GM21360 (cell line): ENCODE measurements at regions not wholly inside any gene's neighbourhood (a gene's known extent, or its start where the extent isn't known, plus 50 kb on each side); places are given as distances from the start of the nearest gene placed in this dataset.
"Not testable (repeated sequence)": the region's sequence is repeated elsewhere in the genome, so short reads cannot be mapped to it uniquely, and the experiment has no call there.

Source experiments
- ATAC-seq: cut with Tn5 transposase; IDR thresholded peaks from one replicate; pipeline ENCODE4 v1.9.1; 2021; ENCODE audit warnings: mild to moderate bottlenecking, moderate library complexity; ENCODE audit not compliant: unreplicated experiment

DNA sequence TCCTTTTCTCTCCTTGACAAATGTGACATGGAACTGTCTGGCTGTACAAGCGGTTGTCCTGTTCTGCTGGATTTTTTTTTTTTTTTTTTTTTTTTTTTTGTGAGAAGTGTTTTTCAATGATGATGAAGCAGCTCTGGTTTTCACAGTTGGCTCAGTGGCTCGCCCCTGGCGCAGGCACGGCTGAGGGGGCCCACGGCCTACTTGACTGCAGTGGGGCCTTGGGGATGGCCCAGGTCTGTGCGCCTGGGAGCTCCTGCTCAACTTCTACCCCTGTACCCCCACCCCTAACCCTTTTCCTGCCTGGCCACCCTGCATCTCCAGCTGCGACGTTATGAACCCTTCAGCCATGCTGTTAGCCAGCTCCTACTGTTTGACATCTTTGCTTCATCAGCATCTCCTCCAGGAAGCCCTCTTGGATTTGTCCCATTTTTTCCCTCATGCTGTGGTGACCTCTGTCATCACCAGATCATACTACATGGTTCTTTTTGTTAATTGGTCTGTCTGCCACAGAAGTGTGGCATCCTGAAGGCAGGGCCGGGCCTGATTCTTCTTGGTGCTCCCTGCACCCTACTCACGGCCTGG lies 167.9 kb downstream of the INHBB start:
- no peak for ATAC-seq

DNA sequence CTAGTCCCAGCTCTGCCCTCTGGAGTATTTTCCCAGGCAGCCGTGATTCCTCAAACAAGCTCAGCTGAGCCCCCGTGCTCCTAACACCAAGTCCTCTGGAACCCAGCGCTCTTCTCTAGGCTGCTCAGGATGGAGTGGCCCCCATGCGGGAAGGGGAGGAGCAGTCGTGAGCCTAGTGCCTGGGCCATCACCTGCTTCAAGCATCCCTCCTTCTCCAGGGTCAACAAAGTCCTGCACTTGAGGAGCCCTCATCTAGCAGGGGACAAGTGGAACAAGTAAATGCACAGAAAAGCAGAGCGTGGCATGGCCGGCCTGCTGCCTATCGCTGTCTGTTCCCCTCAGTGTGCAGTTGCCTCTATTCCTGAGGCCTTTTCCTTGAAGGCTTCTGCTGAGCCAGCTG lies 168.6 kb downstream of the INHBB start:
- no peak for ATAC-seq

DNA sequence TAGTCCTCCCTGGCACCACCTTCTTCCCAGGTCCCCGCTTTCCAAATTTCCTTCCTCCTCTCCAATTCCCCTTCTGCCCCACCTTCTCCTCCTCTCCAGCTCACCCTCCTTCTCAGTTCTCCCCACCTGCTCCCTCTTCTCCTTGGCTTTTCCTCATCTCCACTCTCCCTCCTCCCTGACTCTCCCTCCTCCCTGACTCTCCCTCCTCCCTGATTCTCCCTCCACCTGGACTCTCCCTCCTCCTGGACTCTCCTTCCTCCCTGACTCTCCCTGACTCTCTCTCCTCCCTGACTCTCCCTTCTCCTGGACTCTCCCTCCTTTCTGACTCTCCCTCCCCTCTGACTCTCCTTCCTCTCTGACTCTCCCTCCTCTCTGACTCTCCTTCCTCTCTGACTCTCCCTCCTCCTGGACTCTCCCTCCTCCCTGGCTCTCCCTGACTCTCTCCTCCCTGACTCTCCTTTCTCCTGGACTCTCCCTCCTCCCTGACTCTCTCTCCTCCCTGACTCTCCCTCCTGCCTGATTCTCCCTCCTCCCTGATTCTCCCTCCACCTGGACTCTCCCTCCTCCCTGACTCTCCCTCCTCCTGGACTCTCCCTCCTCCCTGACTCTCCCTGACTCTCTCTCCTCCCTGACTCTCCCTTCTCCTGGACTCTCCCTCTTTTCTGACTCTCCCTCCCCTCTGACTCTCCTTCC lies 169.3 kb downstream of the INHBB start:
- ATAC-seq: not testable (repeated sequence)

DNA sequence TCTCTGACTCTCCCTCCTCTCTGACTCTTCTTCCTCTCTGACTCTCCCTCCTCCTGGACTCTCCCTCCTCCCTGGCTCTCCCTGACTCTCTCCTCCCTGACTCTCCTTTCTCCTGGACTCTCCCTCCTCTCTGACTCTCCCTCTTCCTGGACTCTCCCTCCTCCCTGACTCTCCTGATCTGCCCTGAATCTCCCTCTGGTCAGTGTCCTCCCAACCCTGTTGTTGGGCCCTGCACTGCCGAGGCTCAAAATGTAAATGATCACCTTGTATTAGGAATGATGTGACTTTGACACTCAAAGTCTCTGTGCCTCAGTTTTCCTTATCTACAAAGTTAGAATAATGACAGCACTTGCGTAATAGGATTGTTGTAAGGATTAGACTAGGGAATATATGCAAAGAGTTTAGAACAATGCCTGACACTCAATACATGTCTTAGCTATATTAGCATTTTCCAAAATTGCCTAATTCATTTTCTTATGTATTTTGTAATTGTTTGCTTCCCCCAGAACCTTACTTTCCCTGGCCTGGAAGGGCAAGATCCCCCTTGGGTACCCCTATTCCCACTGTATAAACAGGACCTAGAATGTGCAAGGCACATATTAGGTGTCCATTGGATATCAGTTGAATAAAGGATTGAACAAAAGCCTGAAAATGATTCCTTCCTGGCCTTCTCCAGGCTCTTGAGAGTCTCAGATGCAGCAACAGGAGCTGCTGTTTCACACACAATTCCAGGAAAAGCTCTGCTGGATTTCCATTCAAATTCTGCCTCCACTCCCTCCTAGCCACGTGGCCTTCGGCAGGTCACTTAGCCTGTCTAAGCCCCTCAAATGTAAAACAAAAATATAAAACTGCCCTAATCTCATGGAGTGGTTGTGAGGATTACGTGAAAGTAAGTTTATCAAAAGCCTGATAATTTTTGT lies 170.1 kb downstream of the INHBB start:
- ATAC-seq: no peak

DNA sequence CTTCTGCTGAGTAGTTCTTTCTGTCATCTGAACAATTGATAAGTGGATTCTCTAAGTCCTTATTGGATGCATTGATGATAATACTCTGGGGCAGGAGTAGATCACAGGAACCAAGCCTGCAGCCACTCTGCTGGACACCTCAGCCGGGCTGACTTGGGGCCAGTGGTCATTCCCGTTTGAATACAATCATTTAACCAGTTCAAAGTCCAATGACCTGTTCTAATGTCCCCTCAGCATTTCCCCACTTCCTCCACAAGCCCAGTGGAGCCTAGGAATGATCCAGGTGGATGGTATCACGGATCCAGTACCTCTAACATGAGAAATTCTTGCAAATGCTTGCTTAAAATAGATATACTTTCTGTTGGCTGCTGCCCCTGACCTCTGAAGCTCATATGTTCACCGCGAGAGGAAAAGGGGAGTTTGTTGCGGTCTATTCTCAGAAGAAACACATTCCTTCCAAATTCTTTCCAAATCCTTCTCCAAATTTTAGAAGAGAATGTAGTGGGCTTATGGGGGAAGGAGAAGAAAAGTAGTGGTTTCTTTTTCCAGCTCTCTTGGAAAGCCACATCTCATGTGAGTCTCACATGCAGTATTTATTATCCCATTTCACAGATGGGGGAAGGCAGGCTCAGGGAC lies 170.9 kb downstream of the INHBB start:
- ATAC-seq: no peak

DNA sequence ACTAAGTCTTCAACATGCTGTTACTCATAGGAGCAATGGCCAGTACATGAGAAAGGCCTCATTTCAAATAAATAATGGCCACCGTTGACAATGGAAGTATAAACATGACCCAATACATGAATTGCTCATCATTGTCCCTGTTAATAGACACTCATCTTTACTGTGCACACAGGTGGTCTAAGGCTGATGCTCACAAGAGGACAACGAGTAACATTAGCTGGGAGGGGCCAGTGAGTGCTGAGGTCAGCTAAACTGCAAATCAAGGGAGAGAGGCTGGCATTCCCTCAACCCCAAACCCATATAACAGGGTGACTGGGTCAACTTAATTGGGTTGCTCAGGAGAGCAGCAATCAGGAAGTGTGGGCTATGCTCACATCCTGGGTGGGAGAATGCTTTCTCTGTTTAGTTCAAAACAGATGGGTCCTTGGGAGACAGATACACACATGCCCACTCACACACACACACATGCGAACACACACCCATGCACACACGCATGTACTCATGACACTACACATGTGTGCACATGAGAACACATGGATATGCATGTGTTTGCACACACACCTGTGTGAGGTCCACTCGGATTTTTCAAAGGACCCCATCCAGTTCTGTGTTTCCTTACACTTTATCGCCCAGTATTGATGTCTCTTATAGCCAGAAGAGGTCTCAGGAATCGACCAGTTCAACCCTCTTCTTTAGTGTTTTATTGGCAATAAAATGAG lies 172.0 kb downstream of the INHBB start:
- ATAC-seq: no peak

DNA sequence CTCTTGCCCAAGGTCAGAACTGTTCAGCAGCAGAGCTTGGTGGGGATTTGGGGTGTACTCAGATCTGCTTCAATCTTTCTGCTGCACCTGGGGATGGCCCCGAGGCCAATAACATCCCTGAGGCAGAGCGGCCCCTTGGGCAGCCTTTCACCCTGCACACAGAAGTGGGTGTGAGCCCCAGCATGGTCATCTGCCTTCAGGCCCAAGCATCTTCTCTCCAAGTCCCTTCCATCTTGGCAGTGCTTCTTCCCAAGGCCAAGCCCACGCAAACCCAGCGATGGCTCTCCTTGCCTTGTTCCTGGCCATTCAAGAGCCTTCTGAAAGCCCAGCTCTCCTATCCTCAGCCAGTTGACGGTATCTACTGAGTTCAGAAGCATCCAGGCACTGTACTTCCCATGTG lies 172.9 kb downstream of the INHBB start:
- ATAC-seq: no peak

DNA sequence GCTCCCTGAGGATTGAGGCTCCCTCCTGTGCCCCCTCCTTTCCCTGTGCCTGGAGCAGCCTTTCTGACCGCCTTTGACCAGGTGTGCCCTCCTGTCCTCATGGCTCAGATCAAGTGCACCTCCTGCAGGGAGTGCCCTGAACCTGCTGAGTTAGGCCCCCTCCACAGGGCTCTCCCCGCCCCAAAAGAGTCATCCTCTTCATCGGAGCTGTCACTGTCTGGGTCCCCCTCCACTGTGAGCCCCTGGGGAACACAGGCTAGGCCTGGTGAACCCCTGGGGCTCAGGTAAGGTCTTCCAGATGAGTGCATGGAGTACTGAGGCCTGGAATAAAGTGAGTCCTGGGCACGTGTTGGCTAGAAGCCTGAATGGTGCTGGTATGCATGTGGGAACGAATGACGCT lies 173.5 kb downstream of the INHBB start:
- no peak for ATAC-seq

DNA sequence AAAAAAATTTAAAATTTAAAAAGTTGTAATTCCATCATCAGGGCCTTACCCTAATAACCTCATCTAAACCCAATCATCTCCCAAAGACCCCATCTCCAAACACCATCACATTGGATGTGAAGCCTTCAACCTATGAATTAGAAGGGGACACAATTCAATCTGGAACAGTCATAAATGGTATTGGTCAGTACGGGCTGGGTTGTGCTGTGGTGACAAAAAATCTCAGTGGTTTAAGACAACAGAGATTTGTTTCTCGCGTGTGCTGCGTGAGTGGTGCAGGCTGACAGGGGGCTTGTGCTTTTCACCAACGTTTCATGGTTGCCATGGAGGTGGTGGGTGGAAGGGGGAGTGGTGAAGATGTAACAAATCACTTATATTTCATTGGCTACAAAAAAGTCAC lies 174.5 kb downstream of the INHBB start:
- no peak for ATAC-seq

DNA sequence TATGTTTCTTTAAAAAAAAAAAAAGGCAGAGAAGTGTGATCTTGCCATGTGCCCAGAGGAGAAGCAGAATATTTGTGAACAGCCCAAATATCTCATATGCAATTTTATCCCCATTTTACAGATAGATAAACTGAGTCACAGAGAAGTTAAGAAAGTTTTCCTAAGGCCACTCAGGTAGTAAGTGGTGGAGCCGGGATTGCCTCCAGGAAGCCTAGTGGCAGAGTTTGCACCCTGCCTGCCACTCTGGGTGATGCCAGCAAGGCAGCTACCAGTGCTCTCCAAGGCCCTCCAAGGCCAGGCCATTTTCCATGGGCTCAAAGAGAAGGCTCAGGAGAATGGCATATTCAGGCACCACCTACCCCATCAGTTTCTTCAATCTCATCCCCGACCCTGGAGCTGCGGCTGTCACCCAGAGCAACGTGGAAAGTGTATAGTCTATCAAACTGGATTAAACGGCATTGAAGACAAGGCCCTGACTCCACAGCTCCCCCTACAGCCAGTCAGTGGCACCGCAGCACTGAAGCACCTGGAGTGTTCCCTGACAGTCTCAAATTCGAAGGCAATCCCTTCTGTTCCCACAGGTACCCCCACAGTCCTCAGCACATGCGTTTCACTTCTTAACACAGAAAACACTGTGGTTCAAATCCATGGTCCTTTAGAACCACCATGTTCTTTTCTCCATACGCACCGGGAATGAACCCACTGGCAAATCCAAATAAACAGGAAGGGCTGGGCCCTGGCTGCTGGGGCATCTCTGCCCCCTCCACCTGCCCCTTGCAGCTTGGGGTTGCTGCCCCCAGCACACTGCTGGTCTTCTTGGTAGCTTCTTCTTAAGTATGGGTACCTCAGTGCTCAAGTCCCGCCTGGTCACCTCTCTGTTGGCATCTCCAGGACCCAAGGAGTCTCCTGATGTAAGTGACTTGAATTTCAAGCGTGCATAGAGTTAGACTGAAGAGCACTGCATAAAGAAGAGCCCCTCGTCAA lies 175.3 kb downstream of the INHBB start:
- no peak for ATAC-seq

DNA sequence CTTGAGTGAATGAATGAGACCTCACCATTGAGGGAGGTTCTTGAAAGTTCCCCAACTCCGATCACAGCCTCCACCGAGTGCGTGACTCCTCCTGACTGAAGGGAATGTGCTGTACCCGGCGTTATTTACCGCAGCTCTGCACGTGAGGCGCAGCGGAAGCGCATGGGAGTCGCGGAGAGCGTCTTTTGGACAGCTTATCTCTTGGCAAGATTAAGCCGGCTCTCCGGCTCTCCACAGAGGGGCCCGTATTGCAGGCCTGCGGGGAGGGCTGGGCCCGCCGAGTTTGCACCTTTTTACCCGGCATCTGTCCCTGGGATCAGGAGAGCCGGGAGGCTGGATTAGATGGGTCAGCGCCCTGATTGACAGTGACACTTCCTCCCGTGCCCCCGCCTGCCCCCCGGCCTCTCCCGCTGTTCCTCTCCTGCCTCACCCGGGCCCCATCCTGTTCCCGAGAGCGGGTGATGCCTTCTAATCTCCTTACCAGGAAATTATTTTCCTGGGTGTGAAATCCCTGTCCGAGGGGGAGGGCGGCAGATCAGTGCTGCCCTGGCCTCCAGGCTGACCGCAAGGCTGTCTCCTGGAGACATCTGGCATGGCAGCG lies 176.3 kb downstream of the INHBB start:
- no peak for ATAC-seq

DNA sequence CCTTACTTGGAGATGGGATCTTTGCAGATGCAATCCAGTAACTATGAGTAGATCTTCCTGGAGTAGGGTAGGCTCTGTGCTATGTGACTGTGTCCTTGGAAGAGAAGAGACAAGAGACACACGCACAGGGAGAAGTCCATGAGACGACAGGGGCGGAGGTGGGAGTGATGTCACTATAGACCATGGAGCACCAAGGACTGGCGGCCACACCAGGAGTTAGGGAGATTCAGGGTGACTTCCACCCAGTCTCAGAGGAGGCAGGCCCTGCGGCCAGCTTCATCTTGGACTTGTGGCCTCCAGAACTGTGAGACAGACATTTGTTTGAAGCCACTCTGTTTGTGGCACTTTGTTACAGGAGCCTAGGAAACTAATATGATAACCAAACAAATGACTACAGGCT lies 177.8 kb downstream of the INHBB start:
- no peak for ATAC-seq

DNA sequence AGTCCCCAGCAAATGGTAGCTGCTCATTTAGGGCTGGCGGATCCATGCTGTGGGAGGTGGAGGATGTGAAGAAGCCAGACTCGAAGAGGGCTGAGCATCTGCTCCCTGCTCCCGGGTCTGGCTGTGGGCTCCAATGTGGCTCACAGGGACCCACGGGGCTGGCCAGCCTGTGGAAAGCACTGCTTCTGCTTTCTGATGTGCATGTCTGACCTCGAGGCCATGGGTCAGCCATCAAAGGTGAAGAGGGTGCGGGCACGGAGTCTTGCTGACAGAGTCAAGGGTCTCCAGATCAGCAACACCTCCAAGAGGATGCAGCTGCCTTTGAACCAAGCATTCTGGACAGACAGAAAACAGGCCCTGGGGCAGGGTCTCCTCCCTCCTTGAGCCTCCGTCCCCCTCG lies 178.2 kb downstream of the INHBB start:
- ATAC-seq: no peak

DNA sequence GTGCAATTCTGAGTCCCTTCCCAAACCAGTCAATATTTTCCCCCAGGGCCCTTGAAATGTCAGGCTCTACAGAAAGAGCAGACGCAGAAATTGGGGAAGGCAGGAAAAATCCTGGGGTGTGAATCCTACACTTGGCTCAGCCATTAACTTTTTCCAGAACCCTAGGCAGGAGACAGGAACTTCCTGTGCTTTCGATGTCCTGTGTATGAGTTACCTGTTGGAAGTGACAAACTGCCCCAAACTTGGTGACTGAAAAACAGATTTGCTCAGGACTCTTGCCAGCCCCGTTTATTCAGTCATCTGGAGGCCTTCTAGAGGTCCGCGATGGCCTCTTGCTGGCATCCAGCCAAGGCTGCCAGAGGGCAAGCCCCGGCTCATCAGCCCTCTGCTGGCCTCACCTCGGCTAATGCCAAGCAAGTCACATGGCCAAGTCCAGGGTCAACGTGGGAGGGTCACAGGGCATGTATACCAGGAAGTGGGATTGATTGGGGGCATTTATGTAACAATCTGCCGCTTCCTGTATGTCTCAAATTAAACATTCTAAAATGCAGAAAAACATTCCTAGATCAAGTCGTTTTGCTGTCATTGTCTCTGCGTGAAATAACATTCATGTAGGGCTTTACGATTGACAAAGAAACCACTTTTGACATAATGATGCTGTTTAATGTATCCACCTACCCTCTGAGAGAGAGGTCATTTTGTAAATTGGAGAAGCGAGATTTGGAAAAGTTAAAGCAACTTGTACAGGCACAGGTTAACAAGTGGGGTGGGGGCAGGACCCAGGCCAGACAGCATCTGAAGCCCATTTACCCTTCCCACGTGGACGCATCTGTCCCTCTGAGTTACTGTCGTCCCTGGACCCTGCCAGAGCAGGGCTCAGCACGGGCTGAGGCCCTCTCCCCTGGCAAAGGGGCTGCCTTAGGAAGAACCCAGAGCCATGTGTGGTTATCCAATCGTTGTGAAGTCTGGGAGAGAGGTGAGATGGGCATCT lies 179.4 kb downstream of the INHBB start:
- ATAC-seq: no peak

DNA sequence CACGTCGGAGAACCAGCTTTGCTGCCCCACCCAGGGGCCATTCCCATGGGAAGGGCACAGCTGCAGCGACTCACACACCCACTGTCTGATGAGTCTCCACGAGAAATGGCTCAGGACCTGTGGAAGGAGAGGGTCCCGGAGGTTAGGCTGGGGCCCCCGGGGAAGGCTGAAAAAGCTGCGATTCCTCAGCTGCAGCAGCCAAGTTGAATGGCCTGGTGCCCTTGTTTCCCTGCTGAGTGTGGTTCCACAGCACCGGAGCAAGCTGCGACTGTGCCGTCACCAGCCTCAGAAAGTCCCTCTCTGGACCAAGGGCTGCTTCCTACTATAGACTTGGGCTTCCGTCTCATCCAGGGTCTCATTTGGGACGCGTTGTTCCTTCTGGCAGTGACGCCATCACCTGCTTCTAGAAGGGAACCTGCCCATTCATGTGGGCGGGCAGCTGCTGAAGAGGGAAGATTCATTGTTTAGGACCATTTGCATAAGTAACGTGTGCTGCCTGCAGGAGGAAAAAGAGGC lies 180.2 kb downstream of the INHBB start:
- ATAC-seq: no peak

DNA sequence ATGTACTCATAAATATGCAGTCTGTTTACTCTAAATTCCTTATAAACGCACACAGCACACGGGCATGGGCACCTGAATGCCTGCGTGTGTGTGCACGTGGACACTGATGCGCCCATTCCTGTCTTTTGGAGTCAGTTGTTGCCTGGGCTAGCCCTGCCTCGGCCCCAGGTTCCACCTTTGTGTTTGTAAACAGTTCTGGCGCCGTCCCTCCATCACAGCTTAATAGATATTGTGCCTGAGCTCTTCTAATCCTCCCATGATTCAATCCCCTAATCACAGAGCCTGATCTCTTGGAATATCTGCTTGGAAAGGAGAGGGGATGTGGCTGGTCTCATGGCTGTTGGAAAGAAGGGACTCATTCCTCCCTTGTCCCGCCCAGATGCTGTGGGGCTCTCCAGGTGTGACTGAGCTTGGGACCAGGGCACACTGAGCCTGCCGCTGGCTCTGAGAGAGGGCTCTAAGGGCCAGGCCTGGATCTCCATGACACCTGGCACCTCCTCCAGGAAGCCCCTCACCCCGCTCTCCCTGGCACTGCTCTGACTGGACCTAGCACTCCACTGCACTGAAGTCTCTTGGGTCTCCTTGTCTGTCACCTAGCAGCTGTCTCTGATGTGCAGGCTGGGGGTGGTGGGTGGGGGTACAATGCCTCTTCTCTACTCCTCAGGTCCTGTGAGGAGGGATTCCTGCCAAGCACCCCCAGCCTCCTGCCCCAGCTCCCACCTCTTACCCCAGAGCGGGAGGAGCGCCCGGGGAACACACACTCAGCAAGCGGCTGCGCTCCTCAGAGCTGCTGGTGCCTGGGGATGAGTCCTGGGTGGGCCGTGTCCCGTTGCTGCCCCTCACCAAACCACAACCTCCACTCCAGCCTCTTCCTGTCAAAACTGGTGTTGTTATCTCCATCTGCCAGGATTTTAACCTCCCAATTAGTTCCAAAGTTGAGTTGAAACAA lies 181.3 kb downstream of the INHBB start:
- no peak for ATAC-seq
